GM21390 (cell line): ENCODE measurements at regions not wholly inside any gene's neighbourhood (a gene's known extent, or its start where the extent isn't known, plus 50 kb on each side); places are given as distances from the start of the nearest gene placed in this dataset.
A peak's percentile ranks its signal among the peaks of the same experiment; 100 is the strongest.

ENCODE experiments used
- ATAC-seq: cut with Tn5 transposase; IDR thresholded peaks from one replicate; pipeline ENCODE4 v1.9.1; 2021; ENCODE audit not compliant: unreplicated experiment

GRCh38 chr9:107161338-107161737 lies 121.7 kb upstream of the RAD23B start:
- no peak for ATAC-seq

GRCh38 chr9:107163370-107163769 lies 119.7 kb upstream of the RAD23B start:
- no peak for ATAC-seq

GRCh38 chr9:107169796-107170195 lies 113.3 kb upstream of the RAD23B start:
- no peak for ATAC-seq

GRCh38 chr9:107170801-107171200 lies 112.3 kb upstream of the RAD23B start:
- no peak for ATAC-seq

GRCh38 chr9:107172160-107172978 lies 110.7 kb upstream of the RAD23B start:
- peak; percentile 69 for ATAC-seq

GRCh38 chr9:107172979-107173347 lies 110.1 kb upstream of the RAD23B start:
- ATAC-seq, result peak; percentile 41

- ATAC-seq, result peak; percentile 29
Measured at GRCh38 chr9:107173422-107174180, 109.5 kb upstream of the RAD23B start.

GRCh38 chr9:107174441-107174840 lies 108.6 kb upstream of the RAD23B start:
- peak; percentile 17 for ATAC-seq

GRCh38 chr9:107175041-107175440 lies 108.0 kb upstream of the RAD23B start:
- ATAC-seq, result no peak

- ATAC-seq, result no peak
Measured at GRCh38 chr9:107175816-107176435, 107.2 kb upstream of the RAD23B start.

- no peak for ATAC-seq
Measured at GRCh38 chr9:107176436-107177151, 106.5 kb upstream of the RAD23B start.

- peak; percentile 29 for ATAC-seq
Measured at GRCh38 chr9:107177243-107177839, 105.7 kb upstream of the RAD23B start.

GRCh38 chr9:107177857-107178256 lies 105.2 kb upstream of the RAD23B start:
- no peak for ATAC-seq

GRCh38 chr9:107178293-107178692 lies 104.8 kb upstream of the RAD23B start:
- no peak for ATAC-seq

- no peak for ATAC-seq
Measured at GRCh38 chr9:107180206-107180605, 102.9 kb upstream of the RAD23B start.

- no peak for ATAC-seq
Measured at GRCh38 chr9:107183176-107183575, 99.9 kb upstream of the RAD23B start.

- no peak for ATAC-seq
Measured at GRCh38 chr9:107188376-107188775, 94.7 kb upstream of the RAD23B start.

GRCh38 chr9:107190061-107190935 lies 92.8 kb upstream of the RAD23B start:
- ATAC-seq, result no peak

GRCh38 chr9:107190936-107191290 lies 92.2 kb upstream of the RAD23B start:
- no peak for ATAC-seq

GRCh38 chr9:107193251-107193650 lies 89.8 kb upstream of the RAD23B start:
- no peak for ATAC-seq
